Esophagus squamous epithelium (tissue), 5 donors: ENCODE measurements at regions not wholly inside any gene's neighbourhood (a gene's known extent, or its start where the extent isn't known, plus 50 kb on each side); places are given as distances from the start of the nearest gene placed in this dataset.

ENCODE experiments used
- DNase-seq: peaks from one replicate; lab custom pipeline; 2025; lab: John Stamatoyannopoulos, UW
- H3K27ac ChIP-seq, 4 donors: fragments of 200-600 bp; sonication (generic); one replicate each; pipeline ENCODE4 v1.5.1; 2016 to 2019; ENCODE audit warnings: mild to moderate bottlenecking in 1 of 4
- H3K27me3 ChIP-seq, 4 donors: fragments of 200-600 bp; sonication (generic); 1 replicate in 3 of 4; 2 replicates in 1 of 4; pipeline versions ENCODE4 v1.5.1 to v1.6.0; 2017 to 2021; ENCODE audit warnings: antibody characterized with exemption in 1 of 4
- H3K36me3 ChIP-seq, 3 donors: fragments of 200-600 bp; sonication (generic); one replicate each; pipeline ENCODE4 v1.5.1; 2016 to 2019
- H3K4me1 ChIP-seq, 3 donors: fragments of 200-600 bp; sonication (generic); one replicate each; pipeline ENCODE4 v1.5.1; 2017 to 2019
- H3K4me3 ChIP-seq, 4 donors: fragments of 200-600 bp; sonication (generic); 1 replicate in 3 of 4; 2 replicates in 1 of 4; pipeline ENCODE4 v1.5.1; 2016 to 2019; ENCODE audit warnings: mild to moderate bottlenecking in 2 of 4, moderate library complexity in 1 of 4
- H3K9me3 ChIP-seq, 3 donors: fragments of 200-600 bp; sonication (generic); one replicate each; pipeline ENCODE4 v1.5.1; 2016 to 2019
- CTCF ChIP-seq, 6 experiments: fragments of 450-650 bp in 4 of 6; fragments of 200-600 bp in 2 of 6; sonication (generic) in 2 of 6; IDR thresholded peaks; one replicate each; pipeline ENCODE4 v1.5.1; 2016 to 2019; ENCODE audit warnings: antibody characterized with exemption in 6 of 6, mild to moderate bottlenecking in 4 of 6, moderate library complexity in 4 of 6
- POLR2A ChIP-seq, 4 donors: fragments of 450-650 bp; IDR thresholded peaks; one replicate each; pipeline ENCODE4 v1.6.1; 2017; ENCODE audit warnings: antibody characterized with exemption in 4 of 4, mild to moderate bottlenecking in 4 of 4, moderate library complexity in 3 of 4
- WGBS, 2 donors: methylation state at CpG; one replicate each; pipeline ENCODE4 v1.1.5; 2018; 5-methylcytosine and 5-hydroxymethylcytosine counted together
- intact Hi-C: fragments of 100-400 bp; cut with DNase I; formaldehyde crosslinking; loops from one replicate; pipeline ENCODE4 v1.15.0; 2022
- donor health status: DM: yes; HTN: yes; CAD: no.

- 66 to 85% methylated on average over 12 to 13 of the region's 17 CpGs for WGBS, 2 donors
- DNase-seq: no peak
Measured at GRCh38 chr5:176187276-176188062, 50.8 kb upstream of the SIMC1 start.

GRCh38 chr5:176188085-176188484 is 50.1 kb upstream of the SIMC1 start:
- Histone ChIP-seq H3K4me1 (no peaks in the 10 kb centered on the region), H3K27me3 (peaks cover 0 to 29% (median 0%) of the 10 kb centered on the region in 4 donors), H3K4me3 (no peak overlapping the region), H3K9me3 (no peaks in the 10 kb centered on the region), H3K36me3 (no peaks in the 10 kb centered on the region), H3K27ac (no peak overlapping the region)
- intact Hi-C loops: no loop called here
- no peak for TF ChIP-seq POLR2A (IDR thresholded peaks at IDR 0.05)
- no peak for TF ChIP-seq CTCF (IDR thresholded peaks at IDR 0.05)
- WGBS, 2 donors: 87 to 92% methylated on average over 7 of the region's 7 CpGs
- DNase-seq: no peak

More at GRCh38 chr5:176187276-176188062, 50.8 kb upstream of the SIMC1 start:
- no peak overlapping the region for H3K4me3 ChIP-seq
- intact Hi-C loops: no loop called here
- no peak overlapping the region for H3K27ac ChIP-seq
- H3K36me3 ChIP-seq: no peaks in the 10 kb centered on the region
- TF ChIP-seq CTCF (IDR thresholded peaks at IDR 0.05) (no peak), POLR2A (IDR thresholded peaks at IDR 0.05) (no peak)
- no peaks in the 10 kb centered on the region for H3K4me1 ChIP-seq
- no peaks in the 10 kb centered on the region for H3K9me3 ChIP-seq
- H3K27me3 ChIP-seq: peaks cover 0 to 25% (median 0%) of the 10 kb centered on the region in 4 donors
